Body of pancreas (tissue), 4 donors: ENCODE measurements at regions not wholly inside any gene's neighbourhood (a gene's known extent, or its start where the extent isn't known, plus 50 kb on each side); places are given as distances from the start of the nearest gene placed in this dataset.

Experiments
- CTCF ChIP-seq, 7 experiments: fragments of 450-650 bp in 4 of 7; fragments of 200-600 bp in 3 of 7; sonication (generic) in 3 of 7; IDR thresholded peaks; one replicate each; pipeline ENCODE4 v1.5.1; 2016 to 2019; ENCODE audit warnings: antibody characterized with exemption in 7 of 7
- POLR2A ChIP-seq, 3 donors: fragments of 450-650 bp; IDR thresholded peaks; one replicate each; pipeline ENCODE4 v1.6.1; 2016; ENCODE audit warnings: antibody characterized with exemption in 3 of 3, mild to moderate bottlenecking in 2 of 3

- no peak for TF ChIP-seq POLR2A (IDR thresholded peaks at IDR 0.05)
- no peak for TF ChIP-seq CTCF (IDR thresholded peaks at IDR 0.05)
Observed at GRCh38 chr15:35724626-35725025, 178.7 kb upstream of the DPH6 start.
